ENCODE measurements at regions not wholly inside any gene's neighbourhood (a gene's known extent, or its start where the extent isn't known, plus 50 kb on each side); places are given as distances from the start of the nearest gene placed in this dataset.

GRCh38 chr22:19622061-19622441, 92.3 kb upstream of the SEPTIN5 start:
- WGBS (ENCODE audit: extremely low coverage, insufficient coverage, low lambda C conversion rate), result no CpG with 5 or more reads among the region's 11 CpGs
- no peak overlapping the region for H2BK15ac ChIP-seq (replicated peaks; ENCODE audit: low read depth)
- no peak overlapping the region for H3K4ac ChIP-seq (ENCODE audit: low read depth, low read length)
- H3K4me2 ChIP-seq (ENCODE audit: low read length), result no peak overlapping the region
- DNase-seq, result no peak
- H3K27ac ChIP-seq (ENCODE audit: low read depth, low read length), result no peak overlapping the region
- no peaks in the 10 kb centered on the region for H3K79me1 ChIP-seq (ENCODE audit: low read length)
- H4K8ac ChIP-seq (ENCODE audit: low read depth, low read length), result no peak overlapping the region
- H3K27me3 ChIP-seq (ENCODE audit: insufficient read depth, low read length, poor library complexity), result no peaks in the 10 kb centered on the region
- no peaks in the 10 kb centered on the region for H3K36me3 ChIP-seq (ENCODE audit: control insufficient read depth, insufficient read depth, low read length)
- no peak overlapping the region for H3K18ac ChIP-seq (ENCODE audit: low read length)
- H3K9ac ChIP-seq (ENCODE audit: low read length), result no peak overlapping the region
- H2BK5ac ChIP-seq (ENCODE audit: low read length), result no peak overlapping the region
- no peaks in the 10 kb centered on the region for H3K79me2 ChIP-seq (ENCODE audit: control insufficient read depth, insufficient read depth, low read length)
- no peak overlapping the region for H2AK5ac ChIP-seq (ENCODE audit: low read length)
- no peak overlapping the region for H4K5ac ChIP-seq (ENCODE audit: low read length)
- no peak overlapping the region for H3K23ac ChIP-seq (ENCODE audit: low read length)
- no peak overlapping the region for H3K4me3 ChIP-seq (ENCODE audit: low read length)
- H2BK120ac ChIP-seq (ENCODE audit: low read depth, low read length), result no peak overlapping the region
- no peak overlapping the region for H3K56ac ChIP-seq (ENCODE audit: low read length)
- H3K4me1 ChIP-seq (ENCODE audit: control insufficient read depth, low read depth, low read length), result no peaks in the 10 kb centered on the region

DNA sequence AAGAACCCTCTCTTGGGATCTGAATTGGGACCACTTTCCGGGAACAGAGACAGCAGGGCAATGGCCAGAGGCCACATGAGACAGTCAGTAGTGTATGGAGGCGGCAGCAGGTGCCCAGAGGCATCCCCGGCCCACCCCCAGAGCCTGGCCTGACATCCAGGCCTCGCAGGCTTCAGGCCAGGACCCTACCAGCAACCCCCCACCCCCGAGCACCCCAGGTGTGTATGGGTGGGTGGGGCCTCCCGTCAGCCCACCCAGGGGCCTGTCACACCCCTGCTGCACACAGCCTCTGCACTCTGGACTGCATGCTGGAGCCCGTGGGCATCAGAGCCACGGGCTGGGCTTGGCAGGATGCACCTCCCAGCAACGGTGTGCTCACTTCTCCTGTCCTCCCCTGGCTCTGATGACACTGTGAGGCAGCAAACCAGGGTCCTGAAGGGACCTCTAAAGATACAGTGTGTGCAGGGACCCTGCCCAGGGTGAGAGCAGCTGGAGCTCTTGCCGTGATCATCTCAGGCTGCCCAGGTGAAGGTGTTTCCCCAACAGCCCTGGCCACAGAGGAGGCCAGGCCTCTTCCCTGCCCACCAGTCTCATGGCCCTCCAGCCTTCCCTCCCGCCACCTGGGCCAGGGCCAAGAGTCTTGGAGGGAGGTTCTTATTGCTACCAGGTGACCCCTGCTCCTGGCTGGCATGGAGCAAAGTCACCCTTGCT, 88.8 kb upstream of the SEPTIN5 start:
- Histone ChIP-seq H3K79me2 (ENCODE audit: control insufficient read depth, insufficient read depth, low read length) (no peaks in the 10 kb centered on the region), H3K56ac (ENCODE audit: low read length) (no peak overlapping the region), H3K27ac (ENCODE audit: low read depth, low read length) (no peak overlapping the region), H2AK5ac (ENCODE audit: low read length) (no peak overlapping the region), H4K5ac (ENCODE audit: low read length) (no peak overlapping the region), H3K4ac (ENCODE audit: low read depth, low read length) (no peak overlapping the region), H3K27me3 (ENCODE audit: insufficient read depth, low read length, poor library complexity) (no peaks in the 10 kb centered on the region), H3K4me3 (ENCODE audit: low read length) (no peak overlapping the region), H3K4me2 (ENCODE audit: low read length) (no peak overlapping the region), H3K79me1 (ENCODE audit: low read length) (no peaks in the 10 kb centered on the region), H3K9ac (ENCODE audit: low read length) (no peak overlapping the region), H3K4me1 (ENCODE audit: control insufficient read depth, low read depth, low read length) (no peaks in the 10 kb centered on the region), H3K23ac (ENCODE audit: low read length) (no peak overlapping the region), H2BK5ac (ENCODE audit: low read length) (no peak overlapping the region), H2BK120ac (ENCODE audit: low read depth, low read length) (no peak overlapping the region), H3K18ac (ENCODE audit: low read length) (no peak overlapping the region), H4K8ac (ENCODE audit: low read depth, low read length) (no peak overlapping the region), H2BK15ac (replicated peaks; ENCODE audit: low read depth) (no peak overlapping the region), H3K36me3 (ENCODE audit: control insufficient read depth, insufficient read depth, low read length) (no peaks in the 10 kb centered on the region)
- no peak for DNase-seq
- WGBS (ENCODE audit: extremely low coverage, insufficient coverage, low lambda C conversion rate), result no CpG with 5 or more reads among the region's 11 CpGs

DNA sequence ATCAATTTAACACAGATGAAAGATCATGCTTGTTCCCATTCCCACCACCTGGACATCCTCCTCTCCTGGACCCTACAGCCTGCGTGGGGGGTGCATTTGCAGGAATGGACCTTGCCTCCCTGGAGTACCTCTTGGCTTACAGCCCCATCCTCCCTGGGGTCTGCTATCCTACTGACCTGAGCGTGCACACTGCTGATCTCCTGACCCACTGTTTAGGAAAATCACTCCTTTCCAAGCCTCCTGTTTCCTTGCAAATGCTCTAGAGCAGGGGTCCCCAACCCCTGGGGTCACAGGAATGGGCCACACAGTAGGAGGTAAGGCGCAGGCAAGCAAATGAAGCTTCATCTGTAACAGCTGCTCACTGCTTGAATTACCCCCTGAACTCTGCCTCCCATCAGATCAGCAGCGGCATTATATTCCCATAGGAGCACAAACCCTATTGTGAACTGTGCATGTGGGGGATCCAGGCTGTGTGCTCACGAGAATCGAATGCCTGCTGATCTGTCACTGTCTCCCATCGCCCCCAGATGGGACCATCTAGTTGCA, 88.2 kb upstream of the SEPTIN5 start:
- H3K9ac ChIP-seq (ENCODE audit: low read length), result no peak overlapping the region

GRCh38 chr22:19626666-19627065, 87.6 kb upstream of the SEPTIN5 start:
- no peak overlapping the region for H3K27ac ChIP-seq (ENCODE audit: low read depth, low read length)
- H3K4me3 ChIP-seq (ENCODE audit: low read length), result no peak overlapping the region
- no peak overlapping the region for H2BK15ac ChIP-seq (replicated peaks; ENCODE audit: low read depth)
- no peak overlapping the region for H2BK120ac ChIP-seq (ENCODE audit: low read depth, low read length)
- WGBS (ENCODE audit: extremely low coverage, insufficient coverage, low lambda C conversion rate), result no CpG with 5 or more reads among the region's 4 CpGs
- H3K4ac ChIP-seq (ENCODE audit: low read depth, low read length), result no peak overlapping the region
- H3K79me2 ChIP-seq (ENCODE audit: control insufficient read depth, insufficient read depth, low read length), result no peaks in the 10 kb centered on the region
- H3K4me1 ChIP-seq (ENCODE audit: control insufficient read depth, low read depth, low read length), result no peaks in the 10 kb centered on the region
- no peak overlapping the region for H4K8ac ChIP-seq (ENCODE audit: low read depth, low read length)
- no peak overlapping the region for H3K9ac ChIP-seq (ENCODE audit: low read length)
- no peaks in the 10 kb centered on the region for H3K79me1 ChIP-seq (ENCODE audit: low read length)
- no peak overlapping the region for H2BK5ac ChIP-seq (ENCODE audit: low read length)
- H3K4me2 ChIP-seq (ENCODE audit: low read length), result no peak overlapping the region
- H3K56ac ChIP-seq (ENCODE audit: low read length), result no peak overlapping the region
- no peaks in the 10 kb centered on the region for H3K36me3 ChIP-seq (ENCODE audit: control insufficient read depth, insufficient read depth, low read length)
- no peak overlapping the region for H4K5ac ChIP-seq (ENCODE audit: low read length)
- no peaks in the 10 kb centered on the region for H3K27me3 ChIP-seq (ENCODE audit: insufficient read depth, low read length, poor library complexity)
- H3K18ac ChIP-seq (ENCODE audit: low read length), result no peak overlapping the region
- no peak for DNase-seq
- no peak overlapping the region for H2AK5ac ChIP-seq (ENCODE audit: low read length)
- no peak overlapping the region for H3K23ac ChIP-seq (ENCODE audit: low read length)

More for the DNA sequence above, 88.2 kb upstream of the SEPTIN5 start:
- no peak overlapping the region for H3K4me2 ChIP-seq (ENCODE audit: low read length)
- H3K36me3 ChIP-seq (ENCODE audit: control insufficient read depth, insufficient read depth, low read length), result no peaks in the 10 kb centered on the region
- H3K79me1 ChIP-seq (ENCODE audit: low read length), result no peaks in the 10 kb centered on the region
- H3K4me3 ChIP-seq (ENCODE audit: low read length), result no peak overlapping the region
- H2BK5ac ChIP-seq (ENCODE audit: low read length), result no peak overlapping the region
- H4K8ac ChIP-seq (ENCODE audit: low read depth, low read length), result no peak overlapping the region
- DNase-seq, result no peak
- no peak overlapping the region for H2AK5ac ChIP-seq (ENCODE audit: low read length)
- H3K79me2 ChIP-seq (ENCODE audit: control insufficient read depth, insufficient read depth, low read length), result no peaks in the 10 kb centered on the region
- no peaks in the 10 kb centered on the region for H3K4me1 ChIP-seq (ENCODE audit: control insufficient read depth, low read depth, low read length)
- H2BK120ac ChIP-seq (ENCODE audit: low read depth, low read length), result no peak overlapping the region
- no peak overlapping the region for H3K27ac ChIP-seq (ENCODE audit: low read depth, low read length)
- no peaks in the 10 kb centered on the region for H3K27me3 ChIP-seq (ENCODE audit: insufficient read depth, low read length, poor library complexity)
- H2BK15ac ChIP-seq (replicated peaks; ENCODE audit: low read depth), result no peak overlapping the region
- H3K4ac ChIP-seq (ENCODE audit: low read depth, low read length), result no peak overlapping the region
- WGBS (ENCODE audit: extremely low coverage, insufficient coverage, low lambda C conversion rate), result no CpG with 5 or more reads among the region's 7 CpGs
- no peak overlapping the region for H4K5ac ChIP-seq (ENCODE audit: low read length)
- H3K18ac ChIP-seq (ENCODE audit: low read length), result no peak overlapping the region
- H3K56ac ChIP-seq (ENCODE audit: low read length), result no peak overlapping the region
- H3K23ac ChIP-seq (ENCODE audit: low read length), result no peak overlapping the region

- Histone ChIP-seq H3K79me2 (ENCODE audit: control insufficient read depth, insufficient read depth, low read length) (no peaks in the 10 kb centered on the region), H3K36me3 (ENCODE audit: control insufficient read depth, insufficient read depth, low read length) (no peaks in the 10 kb centered on the region), H3K79me1 (ENCODE audit: low read length) (no peaks in the 10 kb centered on the region), H3K27ac (ENCODE audit: low read depth, low read length) (no peak overlapping the region), H2BK120ac (ENCODE audit: low read depth, low read length) (no peak overlapping the region), H3K4me1 (ENCODE audit: control insufficient read depth, low read depth, low read length) (no peaks in the 10 kb centered on the region), H3K23ac (ENCODE audit: low read length) (no peak overlapping the region), H2BK15ac (replicated peaks; ENCODE audit: low read depth) (no peak overlapping the region), H3K56ac (ENCODE audit: low read length) (no peak overlapping the region), H3K4me3 (ENCODE audit: low read length) (no peak overlapping the region), H3K27me3 (ENCODE audit: insufficient read depth, low read length, poor library complexity) (no peaks in the 10 kb centered on the region), H2BK5ac (ENCODE audit: low read length) (no peak overlapping the region), H4K8ac (ENCODE audit: low read depth, low read length) (no peak overlapping the region), H3K4ac (ENCODE audit: low read depth, low read length) (no peak overlapping the region), H2AK5ac (ENCODE audit: low read length) (no peak overlapping the region), H4K5ac (ENCODE audit: low read length) (no peak overlapping the region), H3K18ac (ENCODE audit: low read length) (no peak overlapping the region), H3K4me2 (ENCODE audit: low read length) (no peak overlapping the region), H3K9ac (ENCODE audit: low read length) (no peak overlapping the region)
- no peak for DNase-seq
- WGBS (ENCODE audit: extremely low coverage, insufficient coverage, low lambda C conversion rate), result no CpG with 5 or more reads among the region's 11 CpGs
Observed at GRCh38 chr22:19628038-19628776, 86.1 kb upstream of the SEPTIN5 start.

Measured in mesendoderm (in vitro differentiated cells).